Liver (tissue), 8 donors: ENCODE measurements at regions not wholly inside any gene's neighbourhood (a gene's known extent, or its start where the extent isn't known, plus 50 kb on each side); places are given as distances from the start of the nearest gene placed in this dataset.

Experiments used
- DNase-seq: peaks from one replicate; pipeline ENCODE4 v3.0.0-alpha.2; 2017; ENCODE audit warnings: low spot score
- H3K27ac ChIP-seq, 2 donors: one replicate each; pipeline ENCODE4 v1.7.0; 2013; ENCODE audit warnings: inconsistent platforms in 2 of 2, low read length in 2 of 2, control low read depth in 1 of 2, low read depth in 1 of 2, mild to moderate bottlenecking in 1 of 2
- H3K27me3 ChIP-seq, 4 donors: one replicate each; pipeline versions ENCODE4 v1.6.1 to v1.7.0; 2013; ENCODE audit warnings: low read length in 3 of 4, inconsistent platforms in 1 of 4, mild to moderate bottlenecking in 1 of 4, moderate library complexity in 1 of 4; ENCODE audit not compliant: control insufficient read depth in 4 of 4, insufficient read depth in 4 of 4
- H3K36me3 ChIP-seq, 4 donors: one replicate each; pipeline versions ENCODE4 v1.6.1 to v1.7.0; 2013; ENCODE audit warnings: low read length in 3 of 4, mild to moderate bottlenecking in 3 of 4, low read depth in 1 of 4, moderate library complexity in 1 of 4; ENCODE audit not compliant: control insufficient read depth in 4 of 4, insufficient read depth in 3 of 4
- H3K4me1 ChIP-seq, 4 donors: one replicate each; pipeline versions ENCODE4 v1.6.1 to v1.7.0; 2013; ENCODE audit warnings: low read length in 3 of 4, mild to moderate bottlenecking in 3 of 4, moderate library complexity in 1 of 4; ENCODE audit not compliant: control insufficient read depth in 4 of 4, insufficient read depth in 4 of 4
- H3K4me3 ChIP-seq, 3 donors: one replicate each; pipeline versions ENCODE4 v1.6.1 to v1.7.0; 2013; ENCODE audit warnings: low read length in 3 of 3, control low read depth in 1 of 3, low read depth in 1 of 3, mild to moderate bottlenecking in 1 of 3
- H3K9ac ChIP-seq, 2 donors: one replicate each; pipeline ENCODE4 v1.7.0; 2013; ENCODE audit warnings: low read length in 2 of 2, mild to moderate bottlenecking in 2 of 2, moderate library complexity in 2 of 2, control low read depth in 1 of 2, low read depth in 1 of 2
- H3K9me3 ChIP-seq, 4 donors: one replicate each; pipeline versions ENCODE4 v1.6.1 to v1.7.0; 2013; ENCODE audit warnings: low read length in 3 of 4; ENCODE audit not compliant: control insufficient read depth in 4 of 4
- EGR1 ChIP-seq, 2 donors: IDR thresholded peaks; 2 replicates each; pipeline ENCODE4 v1.6.1; 2016 to 2018; ENCODE audit warnings: antibody characterized with exemption in 2 of 2, low read depth in 2 of 2
- FOXA1 ChIP-seq: IDR thresholded peaks from 2 replicates; pipeline ENCODE4 v1.6.1; 2016; ENCODE audit warnings: antibody characterized with exemption
- FOXA2 ChIP-seq: IDR thresholded peaks from 2 replicates; pipeline ENCODE4 v1.6.1; 2016; ENCODE audit warnings: antibody characterized with exemption
- GABPA ChIP-seq, 2 donors: IDR thresholded peaks in 1 of 2; conservative IDR thresholded peaks in 1 of 2; 2 replicates each; pipeline ENCODE4 v1.6.1; 2016; ENCODE audit warnings: antibody characterized with exemption in 2 of 2, mild to moderate bottlenecking in 1 of 2, moderate library complexity in 1 of 2
- HNF4A ChIP-seq, 2 donors: conservative IDR thresholded peaks; 2 replicates each; pipeline ENCODE4 v1.6.1; 2016; ENCODE audit warnings: antibody characterized with exemption in 2 of 2, mild to moderate bottlenecking in 2 of 2
- NR2F2 ChIP-seq: IDR thresholded peaks from 2 replicates; pipeline ENCODE4 v1.6.1; 2016; ENCODE audit warnings: antibody characterized with exemption
- RAD21 ChIP-seq, 2 donors: IDR thresholded peaks; 2 replicates each; pipeline ENCODE4 v1.6.1; 2016; ENCODE audit warnings: antibody characterized with exemption in 2 of 2, mild to moderate bottlenecking in 2 of 2
- RXRA ChIP-seq, 2 donors: IDR thresholded peaks; 2 replicates each; pipeline ENCODE4 v1.6.1; 2017 to 2018; ENCODE audit warnings: antibody characterized with exemption in 2 of 2, mild to moderate bottlenecking in 1 of 2
- SP1 ChIP-seq: IDR thresholded peaks from 2 replicates; pipeline ENCODE4 v1.6.1; 2018; ENCODE audit warnings: antibody characterized with exemption, mild to moderate bottlenecking
- TAF1 ChIP-seq: conservative IDR thresholded peaks from 2 replicates; pipeline ENCODE4 v1.6.1; 2016; ENCODE audit warnings: antibody characterized with exemption, mild to moderate bottlenecking
- YY1 ChIP-seq: IDR thresholded peaks from 2 replicates; pipeline ENCODE4 v1.6.1; 2016; ENCODE audit warnings: antibody characterized with exemption, mild to moderate bottlenecking
- WGBS: extraction: QIAGEN DNeasy Blood & Tissue Kit; methylation state at CpG from one replicate; pipeline ENCODE4 v1.1.7; 2013; 5-methylcytosine and 5-hydroxymethylcytosine counted together
- TF ChIP-seq, protein P1 (sequence below): fragments of 150-350 bp; IDR thresholded peaks from 2 replicates; pipeline ENCODE4 v1.5.1; 2017; ENCODE audit warnings: improper control_type of control experiment, low read depth, low read length; ENCODE audit not compliant: missing input control
- TF ChIP-seq, protein P2 (sequence below): IDR thresholded peaks from 2 replicates; pipeline ENCODE4 v1.6.1; 2016; ENCODE audit warnings: antibody characterized with exemption, mild to moderate bottlenecking
- TF ChIP-seq, protein P3 (sequence below): IDR thresholded peaks from 2 replicates; pipeline ENCODE4 v1.6.1; 2016; ENCODE audit warnings: antibody characterized with exemption
- donor health status: healthy.
- donor health status: healthy.
- donor health status: healthy.
- donor health status: healthy.
- donor health status: healthy.

DNA sequence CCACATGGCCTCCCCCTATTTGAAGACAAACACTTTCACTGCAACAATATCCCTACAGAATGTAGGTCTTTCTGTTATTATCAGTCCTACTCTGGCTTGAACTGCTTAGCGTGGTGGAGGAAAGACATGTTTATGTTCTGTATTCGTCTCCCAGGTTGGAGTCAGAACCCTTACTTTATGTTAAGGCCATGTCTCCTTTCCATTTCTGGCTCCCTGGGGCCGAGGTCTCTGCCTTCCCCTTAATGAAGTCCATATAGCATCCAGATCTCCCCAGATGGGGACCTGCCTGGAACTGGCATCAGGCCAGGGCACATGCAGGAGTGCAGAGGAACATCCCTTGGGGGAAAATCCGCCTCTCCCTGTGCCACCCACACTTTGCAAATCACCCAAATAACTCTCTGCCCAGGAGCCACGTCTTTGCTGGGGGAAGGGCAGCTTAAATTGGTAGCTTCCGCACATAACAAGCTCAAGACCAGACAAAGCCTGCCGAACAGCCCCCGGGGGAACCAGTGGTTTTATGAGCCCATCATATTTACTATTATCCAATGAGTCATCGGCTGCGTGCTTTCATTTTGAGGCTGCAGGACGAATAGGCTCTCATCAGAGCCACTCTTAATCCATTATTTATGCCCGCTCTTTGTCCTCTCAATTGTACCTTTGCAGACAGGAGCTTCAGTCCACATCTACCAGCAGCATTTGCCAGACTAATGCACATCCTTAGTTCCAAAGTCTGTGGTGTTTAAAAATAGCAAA lies 237.0 kb downstream of the UACA start:
- Histone ChIP-seq H3K4me3 (no peak overlapping the region), H3K27ac (no peak overlapping the region), H3K9ac (no peak overlapping the region), H3K27me3 (no peaks in the 10 kb centered on the region), H3K9me3 (no peaks in the 10 kb centered on the region), H3K36me3 (no peaks in the 10 kb centered on the region), H3K4me1 (peaks cover 0 to 12% (median 8%) of the 10 kb centered on the region in 4 donors)
- no peak for TF ChIP-seq YY1
- peak; percentile 39 to 69 for TF ChIP-seq HNF4A (conservative IDR thresholded peaks at IDR 0.05)
- 69% methylated on average over 12 of the region's 12 CpGs for WGBS
- DNase-seq = peak; percentile 30

DNA sequence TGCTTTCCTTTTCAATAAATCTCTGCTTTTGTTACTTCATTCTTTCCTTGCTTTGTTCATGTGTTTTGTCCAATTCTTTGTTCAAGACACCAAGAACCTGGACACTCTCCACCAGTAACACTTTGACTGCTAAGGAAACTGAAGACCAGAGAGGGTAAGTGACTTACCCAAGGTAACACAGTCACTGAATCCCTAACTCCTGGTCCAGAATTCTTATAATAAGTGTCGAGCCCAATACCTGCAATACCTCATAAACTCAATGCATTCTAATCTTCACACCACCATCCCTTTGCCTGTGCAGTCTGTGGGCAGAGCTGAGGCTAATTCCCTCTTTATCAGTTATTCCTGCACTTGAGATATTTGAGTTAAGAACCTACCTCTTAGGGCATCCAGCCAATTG lies 237.8 kb downstream of the UACA start:
- no peaks in the 10 kb centered on the region for H3K27me3 ChIP-seq
- DNase-seq = peak; percentile 8
- TF ChIP-seq NR2F2 = no peak
- no peak for TF ChIP-seq FOXA2
- no peak for TF ChIP-seq EGR1 (IDR thresholded peaks at IDR 0.05; ENCODE audit: low read depth in 2 of 2)
- TF ChIP-seq FOXA1 = no peak
- no peak for TF ChIP-seq RAD21 (IDR thresholded peaks at IDR 0.05)
- no peak for TF ChIP-seq GABPA (IDR thresholded peaks at IDR 0.05 in 1 of 2, conservative IDR thresholded peaks at IDR 0.05 in 1 of 2)
- no peak for TF ChIP-seq RXRA (IDR thresholded peaks at IDR 0.05)
- TF ChIP-seq, protein P1, sequence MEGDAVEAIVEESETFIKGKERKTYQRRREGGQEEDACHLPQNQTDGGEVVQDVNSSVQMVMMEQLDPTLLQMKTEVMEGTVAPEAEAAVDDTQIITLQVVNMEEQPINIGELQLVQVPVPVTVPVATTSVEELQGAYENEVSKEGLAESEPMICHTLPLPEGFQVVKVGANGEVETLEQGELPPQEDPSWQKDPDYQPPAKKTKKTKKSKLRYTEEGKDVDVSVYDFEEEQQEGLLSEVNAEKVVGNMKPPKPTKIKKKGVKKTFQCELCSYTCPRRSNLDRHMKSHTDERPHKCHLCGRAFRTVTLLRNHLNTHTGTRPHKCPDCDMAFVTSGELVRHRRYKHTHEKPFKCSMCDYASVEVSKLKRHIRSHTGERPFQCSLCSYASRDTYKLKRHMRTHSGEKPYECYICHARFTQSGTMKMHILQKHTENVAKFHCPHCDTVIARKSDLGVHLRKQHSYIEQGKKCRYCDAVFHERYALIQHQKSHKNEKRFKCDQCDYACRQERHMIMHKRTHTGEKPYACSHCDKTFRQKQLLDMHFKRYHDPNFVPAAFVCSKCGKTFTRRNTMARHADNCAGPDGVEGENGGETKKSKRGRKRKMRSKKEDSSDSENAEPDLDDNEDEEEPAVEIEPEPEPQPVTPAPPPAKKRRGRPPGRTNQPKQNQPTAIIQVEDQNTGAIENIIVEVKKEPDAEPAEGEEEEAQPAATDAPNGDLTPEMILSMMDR = no peak
- TF ChIP-seq, protein P2, sequence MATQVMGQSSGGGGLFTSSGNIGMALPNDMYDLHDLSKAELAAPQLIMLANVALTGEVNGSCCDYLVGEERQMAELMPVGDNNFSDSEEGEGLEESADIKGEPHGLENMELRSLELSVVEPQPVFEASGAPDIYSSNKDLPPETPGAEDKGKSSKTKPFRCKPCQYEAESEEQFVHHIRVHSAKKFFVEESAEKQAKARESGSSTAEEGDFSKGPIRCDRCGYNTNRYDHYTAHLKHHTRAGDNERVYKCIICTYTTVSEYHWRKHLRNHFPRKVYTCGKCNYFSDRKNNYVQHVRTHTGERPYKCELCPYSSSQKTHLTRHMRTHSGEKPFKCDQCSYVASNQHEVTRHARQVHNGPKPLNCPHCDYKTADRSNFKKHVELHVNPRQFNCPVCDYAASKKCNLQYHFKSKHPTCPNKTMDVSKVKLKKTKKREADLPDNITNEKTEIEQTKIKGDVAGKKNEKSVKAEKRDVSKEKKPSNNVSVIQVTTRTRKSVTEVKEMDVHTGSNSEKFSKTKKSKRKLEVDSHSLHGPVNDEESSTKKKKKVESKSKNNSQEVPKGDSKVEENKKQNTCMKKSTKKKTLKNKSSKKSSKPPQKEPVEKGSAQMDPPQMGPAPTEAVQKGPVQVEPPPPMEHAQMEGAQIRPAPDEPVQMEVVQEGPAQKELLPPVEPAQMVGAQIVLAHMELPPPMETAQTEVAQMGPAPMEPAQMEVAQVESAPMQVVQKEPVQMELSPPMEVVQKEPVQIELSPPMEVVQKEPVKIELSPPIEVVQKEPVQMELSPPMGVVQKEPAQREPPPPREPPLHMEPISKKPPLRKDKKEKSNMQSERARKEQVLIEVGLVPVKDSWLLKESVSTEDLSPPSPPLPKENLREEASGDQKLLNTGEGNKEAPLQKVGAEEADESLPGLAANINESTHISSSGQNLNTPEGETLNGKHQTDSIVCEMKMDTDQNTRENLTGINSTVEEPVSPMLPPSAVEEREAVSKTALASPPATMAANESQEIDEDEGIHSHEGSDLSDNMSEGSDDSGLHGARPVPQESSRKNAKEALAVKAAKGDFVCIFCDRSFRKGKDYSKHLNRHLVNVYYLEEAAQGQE = no peak
- TF ChIP-seq TAF1 = no peak
- no peak for TF ChIP-seq SP1
- TF ChIP-seq, protein P3, sequence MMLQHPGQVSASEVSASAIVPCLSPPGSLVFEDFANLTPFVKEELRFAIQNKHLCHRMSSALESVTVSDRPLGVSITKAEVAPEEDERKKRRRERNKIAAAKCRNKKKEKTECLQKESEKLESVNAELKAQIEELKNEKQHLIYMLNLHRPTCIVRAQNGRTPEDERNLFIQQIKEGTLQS = no peak
- TF ChIP-seq HNF4A (conservative IDR thresholded peaks at IDR 0.05) = no peak
- no peak overlapping the region for H3K9ac ChIP-seq
- no peaks in the 10 kb centered on the region for H3K36me3 ChIP-seq
- H3K4me3 ChIP-seq = no peak overlapping the region
- WGBS = 89% methylated on average over 1 of the region's 1 CpG
- peaks cover 0 to 12% (median 8%) of the 10 kb centered on the region in 4 donors for H3K4me1 ChIP-seq
- no peak overlapping the region for H3K27ac ChIP-seq
- H3K9me3 ChIP-seq = no peaks in the 10 kb centered on the region
